AG04449 (cell line): ENCODE measurements at regions not wholly inside any gene's neighbourhood (a gene's known extent, or its start where the extent isn't known, plus 50 kb on each side); places are given as distances from the start of the nearest gene placed in this dataset.

Source experiments
- CTCF ChIA-PET: fragments of 350-600 bp; formaldehyde crosslinking; extraction: SDS; loops from one replicate; lab custom pipeline; 2021; ENCODE audit warnings: antibody characterized with exemption; lab: Yijun Ruan, JAX
- POLR2A ChIA-PET: fragments of 400-600, 350-600 bp; formaldehyde crosslinking; extraction: SDS; loops from one replicate; lab custom pipeline; 2020; ENCODE audit warnings: antibody characterized with exemption, inconsistent platforms; lab: Yijun Ruan, JAX
- DNase-seq: peaks from one replicate; pipeline ENCODE4 v3.0.0-alpha.2; 2010; ENCODE audit warnings: low read depth, low spot score
- H3K4me3 ChIP-seq: 2 replicates; pipeline ENCODE4 v1.5.1; 2011; ENCODE audit warnings: low read depth, mild to moderate bottlenecking, control low read depth, low read length
- TF ChIP-seq, protein P1 (sequence below): IDR thresholded peaks from one replicate; pipeline ENCODE4 v1.5.1; 2011; ENCODE audit warnings: mild to moderate bottlenecking, moderate library complexity, low read length, control low read depth, inconsistent platforms; ENCODE audit not compliant: insufficient read depth; ENCODE audit errors: missing control alignments

DNA sequence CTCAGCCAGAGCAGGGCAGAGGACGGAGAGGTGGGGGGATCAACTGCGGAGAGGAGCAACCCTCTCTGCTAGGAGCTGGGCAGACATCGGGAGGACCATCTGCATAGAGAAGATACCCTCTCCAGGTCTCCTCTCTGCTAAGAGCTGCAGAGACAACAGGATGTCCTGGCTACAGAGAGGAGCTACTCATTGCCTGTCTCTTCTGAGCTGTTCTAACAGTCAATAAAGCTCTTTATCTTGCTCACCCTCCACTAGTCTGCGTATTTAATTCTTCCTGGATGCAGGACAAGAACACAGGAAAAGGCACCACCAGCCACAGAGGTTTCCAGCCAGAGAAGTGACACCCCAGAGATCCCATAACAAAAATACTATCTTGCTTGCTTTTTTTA is 871.1 kb upstream of the GJE1 start:
- H3K4me3 ChIP-seq: no peak overlapping the region
- CTCF ChIA-PET: no interaction called here
- POLR2A ChIA-PET: no interaction called here
- no peak for DNase-seq
- TF ChIP-seq, protein P1, sequence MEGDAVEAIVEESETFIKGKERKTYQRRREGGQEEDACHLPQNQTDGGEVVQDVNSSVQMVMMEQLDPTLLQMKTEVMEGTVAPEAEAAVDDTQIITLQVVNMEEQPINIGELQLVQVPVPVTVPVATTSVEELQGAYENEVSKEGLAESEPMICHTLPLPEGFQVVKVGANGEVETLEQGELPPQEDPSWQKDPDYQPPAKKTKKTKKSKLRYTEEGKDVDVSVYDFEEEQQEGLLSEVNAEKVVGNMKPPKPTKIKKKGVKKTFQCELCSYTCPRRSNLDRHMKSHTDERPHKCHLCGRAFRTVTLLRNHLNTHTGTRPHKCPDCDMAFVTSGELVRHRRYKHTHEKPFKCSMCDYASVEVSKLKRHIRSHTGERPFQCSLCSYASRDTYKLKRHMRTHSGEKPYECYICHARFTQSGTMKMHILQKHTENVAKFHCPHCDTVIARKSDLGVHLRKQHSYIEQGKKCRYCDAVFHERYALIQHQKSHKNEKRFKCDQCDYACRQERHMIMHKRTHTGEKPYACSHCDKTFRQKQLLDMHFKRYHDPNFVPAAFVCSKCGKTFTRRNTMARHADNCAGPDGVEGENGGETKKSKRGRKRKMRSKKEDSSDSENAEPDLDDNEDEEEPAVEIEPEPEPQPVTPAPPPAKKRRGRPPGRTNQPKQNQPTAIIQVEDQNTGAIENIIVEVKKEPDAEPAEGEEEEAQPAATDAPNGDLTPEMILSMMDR: no peak

DNA sequence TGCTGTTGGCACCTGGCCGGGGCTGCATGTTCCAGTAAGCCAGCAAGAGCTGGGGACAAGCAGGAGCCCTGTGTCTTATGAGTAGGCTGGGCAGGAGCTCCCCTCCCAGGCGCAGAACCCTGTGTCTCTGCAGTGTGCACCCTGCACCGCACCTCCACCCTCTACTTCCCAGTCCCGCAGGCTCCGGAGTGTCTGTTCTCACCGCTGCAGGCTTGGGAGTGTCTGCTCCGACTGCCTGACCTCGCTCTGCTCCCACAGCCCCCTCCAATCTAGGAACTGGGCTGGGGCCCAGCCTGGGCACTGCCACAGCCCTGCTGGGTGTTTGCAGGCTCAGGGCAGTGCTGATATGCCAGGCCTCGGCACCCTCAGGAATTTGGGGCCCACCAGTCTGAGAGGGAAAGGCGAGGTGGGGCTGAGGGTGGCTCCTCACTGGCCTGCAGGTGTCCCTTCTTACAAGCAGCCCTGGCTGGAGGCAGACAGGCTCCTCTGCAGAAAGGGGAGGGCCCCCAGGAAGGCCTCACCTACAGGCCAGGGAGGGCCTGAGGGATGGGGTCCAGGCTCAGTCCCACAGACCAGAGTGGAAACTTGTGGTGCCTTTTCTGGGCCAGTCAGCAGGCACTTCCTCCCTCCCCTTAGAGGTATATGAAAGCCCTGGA is 871.6 kb upstream of the GJE1 start:
- no peak overlapping the region for H3K4me3 ChIP-seq
- TF ChIP-seq, protein P1: no peak
- DNase-seq: no peak
- CTCF ChIA-PET: no interaction called here
- POLR2A ChIA-PET: no interaction called here

DNA sequence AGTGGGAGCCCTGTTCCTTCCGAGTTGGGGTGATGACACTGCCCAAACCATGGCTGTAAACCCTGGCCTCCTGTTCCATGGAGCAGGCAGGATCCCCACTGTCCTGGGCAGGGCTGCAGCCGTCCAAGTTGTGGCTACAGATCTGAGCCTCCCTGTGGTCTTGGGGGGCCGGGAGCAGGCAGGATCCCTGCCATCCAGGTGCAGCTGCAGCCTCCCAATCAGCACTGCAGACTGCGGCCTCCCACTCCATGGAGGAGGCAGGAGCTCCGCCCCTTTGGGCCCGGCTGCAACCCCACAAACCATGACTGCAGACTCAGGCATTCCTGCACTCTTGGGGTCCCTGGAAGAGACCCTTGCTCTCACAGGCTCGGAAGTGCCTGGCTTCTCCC is 872.1 kb upstream of the GJE1 start:
- TF ChIP-seq, protein P1: no peak
- ChIA-PET POLR2A (no interaction called here), CTCF (no interaction called here)
- no peak for DNase-seq
- no peak overlapping the region for H3K4me3 ChIP-seq

DNA sequence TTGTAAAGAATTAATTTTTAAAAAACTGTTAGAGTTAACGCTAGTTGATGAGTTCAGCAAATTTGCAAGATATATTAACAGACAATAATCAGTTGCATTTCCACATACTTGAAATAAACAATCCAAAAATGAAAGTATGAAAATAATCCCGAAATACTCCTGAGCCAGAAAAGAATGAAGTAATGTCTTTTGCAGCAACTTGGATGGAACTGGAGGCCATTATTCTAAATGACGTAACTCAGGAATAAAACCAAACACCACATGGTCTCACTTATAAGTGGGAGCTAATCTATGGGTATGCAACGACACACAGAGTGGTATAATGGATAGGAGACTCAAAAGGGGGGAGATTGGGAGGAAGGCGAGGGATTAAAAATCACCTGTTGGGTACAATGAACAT is 872.9 kb upstream of the GJE1 start:
- TF ChIP-seq, protein P1: no peak
- no peak overlapping the region for H3K4me3 ChIP-seq
- no peak for DNase-seq
- POLR2A ChIA-PET: no interaction called here
- CTCF ChIA-PET: interaction anchor here (0.6 kb wide), 1 partner anchor 1317 kb away, joined by 3 read pairs; no protein-coding TSS in a partner anchor

DNA sequence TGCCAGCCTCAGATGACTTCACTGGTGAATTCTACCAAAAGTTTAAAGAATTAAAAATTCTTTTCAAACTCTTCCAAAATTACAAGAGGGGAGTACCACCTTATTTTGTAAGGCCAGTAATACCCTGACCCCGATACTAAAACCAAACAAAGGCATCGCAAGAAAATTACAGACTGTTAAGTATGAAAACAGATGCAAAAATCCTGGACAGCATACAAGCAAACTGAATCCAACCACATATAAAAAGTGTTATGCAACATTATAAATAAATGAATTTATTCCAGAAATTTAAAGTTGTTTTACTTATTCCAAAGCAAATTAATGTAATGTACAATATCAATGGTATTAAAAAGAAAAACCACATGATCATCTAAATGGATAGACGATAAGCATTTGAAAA is 873.6 kb upstream of the GJE1 start:
- ChIA-PET CTCF (no interaction called here), POLR2A (no interaction called here)
- H3K4me3 ChIP-seq: no peak overlapping the region
- TF ChIP-seq, protein P1: no peak
- DNase-seq: no peak

DNA sequence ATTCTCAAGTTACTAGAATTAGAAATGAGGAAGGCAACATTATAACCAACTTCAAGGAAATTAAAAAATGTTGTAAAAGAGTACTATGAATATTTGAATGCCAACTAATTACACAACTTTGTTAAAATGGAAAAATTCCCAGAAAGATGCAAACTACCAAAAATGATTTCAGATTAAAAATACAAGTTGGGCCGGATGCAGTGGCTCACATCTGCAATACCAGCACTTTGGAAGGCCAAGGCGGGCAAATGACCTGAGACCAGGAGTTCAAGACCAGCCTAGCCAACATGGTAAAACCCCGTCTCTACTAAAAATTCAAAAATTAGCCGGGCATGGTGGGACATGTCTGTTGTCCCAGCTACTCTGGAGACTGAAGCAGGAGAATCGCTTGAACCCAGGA is 874.2 kb upstream of the GJE1 start:
- ChIA-PET CTCF (no interaction called here), POLR2A (no interaction called here)
- no peak overlapping the region for H3K4me3 ChIP-seq
- no peak for DNase-seq
- TF ChIP-seq, protein P1: no peak
